Uterus (tissue), 2 donors: ENCODE measurements at regions not wholly inside any gene's neighbourhood (a gene's known extent, or its start where the extent isn't known, plus 50 kb on each side); places are given as distances from the start of the nearest gene placed in this dataset.

Source experiments
- POLR2A ChIP-seq, 2 donors: fragments of 450-650 bp; IDR thresholded peaks; one replicate each; pipeline ENCODE4 v1.6.1; 2016; ENCODE audit warnings: antibody characterized with exemption in 2 of 2, mild to moderate bottlenecking in 1 of 2, moderate library complexity in 1 of 2
- TF ChIP-seq, protein P1 (sequence below), 4 experiments: fragments of 200-600 bp in 2 of 4; fragments of 450-650 bp in 2 of 4; sonication (generic) in 2 of 4; IDR thresholded peaks; one replicate each; pipeline ENCODE4 v1.5.1; 2016 to 2019; ENCODE audit warnings: antibody characterized with exemption in 4 of 4, mild to moderate bottlenecking in 2 of 4, moderate library complexity in 1 of 4

- TF ChIP-seq, protein P1, sequence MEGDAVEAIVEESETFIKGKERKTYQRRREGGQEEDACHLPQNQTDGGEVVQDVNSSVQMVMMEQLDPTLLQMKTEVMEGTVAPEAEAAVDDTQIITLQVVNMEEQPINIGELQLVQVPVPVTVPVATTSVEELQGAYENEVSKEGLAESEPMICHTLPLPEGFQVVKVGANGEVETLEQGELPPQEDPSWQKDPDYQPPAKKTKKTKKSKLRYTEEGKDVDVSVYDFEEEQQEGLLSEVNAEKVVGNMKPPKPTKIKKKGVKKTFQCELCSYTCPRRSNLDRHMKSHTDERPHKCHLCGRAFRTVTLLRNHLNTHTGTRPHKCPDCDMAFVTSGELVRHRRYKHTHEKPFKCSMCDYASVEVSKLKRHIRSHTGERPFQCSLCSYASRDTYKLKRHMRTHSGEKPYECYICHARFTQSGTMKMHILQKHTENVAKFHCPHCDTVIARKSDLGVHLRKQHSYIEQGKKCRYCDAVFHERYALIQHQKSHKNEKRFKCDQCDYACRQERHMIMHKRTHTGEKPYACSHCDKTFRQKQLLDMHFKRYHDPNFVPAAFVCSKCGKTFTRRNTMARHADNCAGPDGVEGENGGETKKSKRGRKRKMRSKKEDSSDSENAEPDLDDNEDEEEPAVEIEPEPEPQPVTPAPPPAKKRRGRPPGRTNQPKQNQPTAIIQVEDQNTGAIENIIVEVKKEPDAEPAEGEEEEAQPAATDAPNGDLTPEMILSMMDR (IDR thresholded peaks at IDR 0.05) = no peak
- no peak for TF ChIP-seq POLR2A (IDR thresholded peaks at IDR 0.05)
Measured at GRCh38 chr6:80638213-80639055, 532.0 kb downstream of the BCKDHB start.
